Epithelial cell of prostate (primary cell): ENCODE measurements at regions not wholly inside any gene's neighbourhood (a gene's known extent, or its start where the extent isn't known, plus 50 kb on each side); places are given as distances from the start of the nearest gene placed in this dataset.
A peak's percentile ranks its signal among the peaks of the same experiment; 100 is the strongest.
"Not testable (repeated sequence)": the region's sequence is repeated elsewhere in the genome, so short reads cannot be mapped to it uniquely, and the experiment has no call there.

Experiments used
- DNase-seq: peaks from one replicate; pipeline ENCODE4 v3.0.0-alpha.2; 2011; ENCODE audit warnings: low read depth, low spot score
- H3K27ac ChIP-seq: fragments of 450-650 bp; 2 replicates; pipeline ENCODE4 v1.5.1; 2017; ENCODE audit warnings: mild to moderate bottlenecking

DNA sequence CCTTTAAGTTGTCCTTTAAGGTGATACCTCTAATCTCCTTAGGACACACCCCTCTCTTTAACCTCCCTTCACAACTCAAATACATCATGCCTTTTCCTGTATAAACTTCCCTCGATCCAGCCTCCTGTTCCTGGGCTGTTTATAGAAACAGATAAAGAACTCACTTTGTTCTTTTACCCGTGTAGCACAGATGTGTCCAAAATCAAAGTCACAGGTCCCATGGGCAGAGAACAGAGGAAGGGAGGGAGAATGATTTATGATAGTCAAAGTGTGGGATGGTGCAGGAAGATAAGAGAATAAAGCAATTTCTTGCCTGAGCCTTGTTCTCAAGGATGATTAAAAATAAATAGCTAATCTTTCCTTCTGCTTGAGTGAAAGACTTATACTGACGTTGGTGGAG, 50.3 kb upstream of the CABCOCO1 start:
- H3K27ac ChIP-seq: no peak overlapping the region
- DNase-seq: no peak

DNA sequence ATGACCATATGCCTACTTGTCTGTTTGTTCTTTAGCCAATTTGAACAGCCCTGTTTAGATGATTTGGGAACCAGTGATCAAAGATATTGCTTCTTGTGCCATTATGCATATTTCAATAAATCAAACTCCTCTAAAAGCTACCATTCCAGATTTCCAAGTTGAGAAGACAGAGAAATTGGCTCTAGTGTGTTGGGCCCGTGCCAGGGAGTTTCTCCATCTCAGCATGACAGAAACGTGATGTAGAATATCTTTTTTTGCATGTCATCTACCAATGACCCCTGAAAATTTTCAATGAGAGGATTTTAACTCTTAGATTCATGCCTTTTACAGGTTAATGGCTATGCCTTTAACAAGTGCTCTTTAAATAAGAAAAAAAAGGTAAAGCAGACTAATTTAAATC, 50.7 kb upstream of the CABCOCO1 start:
- no peak overlapping the region for H3K27ac ChIP-seq
- DNase-seq: no peak

GRCh38 chr10:61609701-61610100, 53.0 kb upstream of the CABCOCO1 start:
- no peak for DNase-seq

GRCh38 chr10:61608255-61609033, 54.3 kb upstream of the CABCOCO1 start:
- no peak overlapping the region for H3K27ac ChIP-seq
- DNase-seq: no peak

More at GRCh38 chr10:61609701-61610100, 53.0 kb upstream of the CABCOCO1 start:
- H3K27ac ChIP-seq: no peak overlapping the region

DNA sequence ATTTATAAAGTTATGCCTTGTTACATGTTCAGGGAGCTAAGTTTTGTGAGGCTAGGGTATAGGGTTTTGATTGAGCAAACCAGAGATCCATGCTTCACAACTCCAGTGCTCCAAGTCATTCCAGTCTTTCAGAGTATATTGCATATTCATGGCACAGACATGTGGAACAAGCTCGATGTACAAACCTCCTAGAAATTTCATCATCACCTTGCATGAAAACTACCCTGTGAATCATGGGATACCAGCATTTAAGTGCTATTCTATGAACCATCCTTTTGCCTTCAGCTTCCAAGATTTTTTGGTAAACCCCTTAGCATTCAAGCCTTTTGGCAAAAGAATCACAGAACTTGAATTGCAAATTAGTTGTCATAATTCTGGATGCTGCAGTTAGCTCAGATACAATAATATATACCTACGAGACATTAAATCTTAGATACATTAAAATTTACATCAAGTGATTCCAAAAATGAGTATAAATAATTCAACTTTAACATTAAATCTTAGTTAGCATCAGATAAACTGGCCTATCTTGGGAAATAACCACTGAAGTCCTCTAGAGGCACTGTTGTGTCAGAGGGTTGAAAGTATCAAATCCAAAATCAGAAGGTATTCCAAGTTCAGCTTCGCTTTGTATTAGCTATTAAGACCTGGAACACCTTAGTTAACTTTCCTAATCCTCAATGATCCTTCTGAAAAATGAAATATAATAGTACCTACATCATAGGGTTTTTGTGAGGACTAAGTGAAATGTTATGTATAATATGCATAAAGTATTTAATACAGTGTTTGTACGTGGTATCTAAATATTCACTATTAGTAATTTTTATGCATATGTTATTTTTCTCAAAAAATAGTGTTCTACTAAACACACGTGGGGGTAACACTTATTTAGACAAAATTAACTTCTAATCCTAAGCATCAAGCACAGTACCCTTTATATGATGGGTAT, 55.5 kb upstream of the CABCOCO1 start:
- no peak overlapping the region for H3K27ac ChIP-seq
- no peak for DNase-seq

GRCh38 chr10:61605221-61605620, 57.5 kb upstream of the CABCOCO1 start:
- no peak for DNase-seq
- no peak overlapping the region for H3K27ac ChIP-seq

DNA sequence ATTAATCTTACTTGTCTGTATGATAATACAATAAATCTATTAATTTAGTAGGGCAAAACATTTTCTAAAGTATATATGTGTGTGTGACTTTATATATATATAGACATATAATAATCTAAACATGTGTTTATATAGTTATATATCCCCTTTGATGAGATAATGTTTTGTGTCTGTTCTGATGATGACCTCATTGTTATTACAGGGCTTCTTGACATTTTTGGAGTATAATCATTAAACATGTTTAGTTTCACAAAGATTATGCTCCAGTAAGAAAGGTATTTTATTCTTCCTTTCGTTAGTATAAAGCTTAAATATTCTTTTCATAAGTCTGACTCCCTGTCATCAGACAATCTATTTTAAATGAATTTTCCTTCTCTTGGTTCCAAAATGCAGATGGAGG, 62.3 kb upstream of the CABCOCO1 start:
- no peak for DNase-seq
- no peak overlapping the region for H3K27ac ChIP-seq

- no peak for DNase-seq
- H3K27ac ChIP-seq: no peak overlapping the region
Observed at GRCh38 chr10:61594430-61594829, 68.3 kb upstream of the CABCOCO1 start.

DNA sequence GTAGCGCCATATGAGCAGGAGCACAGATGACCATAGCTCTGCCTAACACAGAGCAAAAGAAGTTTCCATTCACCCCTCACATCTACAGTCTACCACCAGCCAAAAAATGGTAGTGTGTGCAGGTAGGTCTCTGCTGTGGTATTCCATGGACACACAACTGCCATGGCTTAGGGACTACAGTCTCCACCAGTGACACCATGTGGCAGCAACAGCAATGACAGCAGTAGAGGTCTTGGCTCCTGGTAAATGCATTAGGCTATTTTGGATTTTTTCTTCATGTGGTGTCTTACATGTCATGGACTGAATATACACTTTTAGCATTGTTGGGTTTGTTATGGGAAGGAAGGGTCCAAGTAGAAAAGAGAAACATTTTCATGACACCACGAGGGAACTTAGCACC, 70.1 kb upstream of the CABCOCO1 start:
- no peak for DNase-seq
- no peak overlapping the region for H3K27ac ChIP-seq

DNA sequence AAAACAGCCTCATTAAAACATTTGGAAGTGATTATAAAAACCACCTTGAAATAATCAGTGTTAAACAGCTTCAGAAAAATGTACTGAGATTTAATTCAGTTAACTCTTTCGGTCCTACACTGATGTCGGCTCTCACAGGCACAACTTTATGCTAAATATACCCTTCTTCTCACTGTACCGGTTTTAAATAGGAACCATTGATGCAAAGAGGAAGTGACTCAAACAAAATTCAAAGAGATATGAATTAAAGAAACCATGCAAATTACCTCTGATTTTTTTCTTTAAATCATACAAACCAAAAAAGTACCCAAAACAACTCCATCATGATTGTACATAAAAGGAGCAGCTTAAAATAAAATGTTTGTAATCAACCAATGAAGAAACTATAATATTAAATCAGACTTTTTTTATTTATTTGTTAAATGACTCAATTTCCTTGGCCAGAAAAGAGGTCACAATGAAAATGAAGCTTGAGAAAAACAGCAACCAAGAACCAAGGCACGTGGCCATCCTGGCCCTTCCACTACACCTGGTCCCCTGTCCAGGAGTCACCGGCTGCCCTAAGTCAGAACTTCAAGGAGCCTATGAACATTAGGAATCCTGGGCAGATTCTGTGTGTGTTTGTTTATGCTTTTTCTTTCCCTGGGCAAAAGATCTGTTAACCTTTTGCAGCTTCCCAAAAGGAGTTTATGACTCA, 73.0 kb upstream of the CABCOCO1 start:
- DNase-seq: no peak

DNA sequence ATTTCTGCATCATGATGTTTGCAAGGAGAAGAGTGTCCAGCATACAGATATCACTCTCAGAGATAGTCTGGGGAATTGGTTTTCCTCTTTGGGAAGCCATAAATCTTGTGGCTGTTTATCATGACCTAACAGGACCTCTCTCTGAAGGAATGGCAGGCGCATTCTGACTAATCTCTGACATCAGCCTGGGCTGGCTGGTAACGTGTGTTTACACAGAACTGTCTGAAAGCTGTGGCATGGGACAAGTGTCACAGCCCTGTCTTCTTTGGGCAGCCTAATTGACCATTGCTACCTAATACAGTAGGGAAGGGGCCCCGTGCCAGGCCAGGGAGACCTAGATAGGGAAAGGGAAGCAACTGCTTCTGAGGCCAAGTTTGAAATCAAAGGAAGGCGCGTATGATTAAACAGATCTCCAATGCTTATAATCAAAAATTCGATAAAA, 73.9 kb upstream of the CABCOCO1 start:
- no peak overlapping the region for H3K27ac ChIP-seq
- DNase-seq: no peak

More for the DNA sequence above, 73.0 kb upstream of the CABCOCO1 start:
- H3K27ac ChIP-seq: no peak overlapping the region

- no peak overlapping the region for H3K27ac ChIP-seq
- DNase-seq: no peak
Observed at GRCh38 chr10:61586829-61587228, 75.9 kb upstream of the CABCOCO1 start.

DNA sequence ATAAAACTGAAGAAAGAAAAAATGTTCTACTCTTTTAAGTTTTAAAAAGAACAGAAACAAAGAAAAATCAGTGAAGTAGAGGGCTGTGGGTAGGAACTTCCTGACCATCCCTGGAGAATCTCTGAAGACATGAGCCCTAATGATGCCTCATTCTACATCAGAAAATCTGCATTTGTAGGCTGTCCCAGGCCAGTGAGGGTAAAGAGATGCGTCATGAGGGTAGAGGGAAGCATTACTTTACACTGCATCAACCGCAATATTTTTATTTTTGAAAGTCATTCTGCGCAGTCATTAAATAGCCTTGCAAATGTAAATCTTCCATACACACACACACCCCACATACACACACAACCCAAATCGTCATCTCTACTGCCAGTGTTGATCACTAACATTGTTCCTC, 82.1 kb upstream of the CABCOCO1 start:
- no peak overlapping the region for H3K27ac ChIP-seq

GRCh38 chr10:61570204-61570603, 92.5 kb upstream of the CABCOCO1 start:
- not testable (repeated sequence) for H3K27ac ChIP-seq, DNase-seq

More for the DNA sequence above, 82.1 kb upstream of the CABCOCO1 start:
- DNase-seq: no peak

GRCh38 chr10:61567729-61568128, 95.0 kb upstream of the CABCOCO1 start:
- H3K27ac ChIP-seq: no peak overlapping the region
- no peak for DNase-seq

DNA sequence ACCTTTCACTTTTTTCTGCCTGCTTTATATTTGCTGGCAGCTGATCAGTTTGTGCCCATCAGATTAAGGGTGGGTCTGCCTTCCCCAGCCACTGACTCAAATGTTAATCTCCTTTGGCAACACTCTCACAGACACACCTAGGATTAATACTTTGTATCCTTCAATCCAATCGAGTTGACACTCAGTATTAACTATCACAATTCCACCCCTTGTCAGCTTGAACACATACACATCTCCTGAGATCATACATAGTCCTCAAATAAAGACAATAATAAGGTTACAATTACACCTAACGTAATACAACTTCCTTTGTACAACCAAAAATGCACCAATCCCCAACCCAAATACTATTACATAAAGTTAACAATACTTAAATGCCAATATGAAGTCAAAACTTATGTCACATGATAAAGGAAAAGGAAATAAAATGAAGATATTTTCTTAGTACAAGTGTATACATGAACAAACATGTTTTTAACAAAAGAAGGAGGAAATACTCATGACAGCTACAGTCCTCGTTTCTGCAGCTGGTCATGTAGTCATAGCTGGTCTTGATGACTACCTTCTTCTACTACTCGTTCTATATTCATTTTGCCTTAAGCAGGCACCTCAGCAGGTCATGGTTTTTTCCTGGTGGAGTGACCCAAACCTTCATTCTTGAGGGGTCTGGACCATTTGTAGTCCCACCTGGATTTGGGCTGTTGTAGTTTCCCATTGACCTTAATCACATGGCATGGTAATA, 96.7 kb upstream of the CABCOCO1 start:
- H3K27ac ChIP-seq: peak overlapping the region; percentile 80

GRCh38 chr10:61564444-61564843, 98.3 kb upstream of the CABCOCO1 start:
- H3K27ac ChIP-seq: no peak overlapping the region

More for the DNA sequence above, 96.7 kb upstream of the CABCOCO1 start:
- peak; percentile 84 for DNase-seq

GRCh38 chr10:61559615-61560014, 103.1 kb upstream of the CABCOCO1 start:
- DNase-seq: no peak
- H3K27ac ChIP-seq: no peak overlapping the region

More at GRCh38 chr10:61564444-61564843, 98.3 kb upstream of the CABCOCO1 start:
- DNase-seq: no peak

GRCh38 chr10:61558188-61558587, 104.5 kb upstream of the CABCOCO1 start:
- no peak for DNase-seq
- H3K27ac ChIP-seq: no peak overlapping the region

GRCh38 chr10:61554925-61555324, 101.7 kb upstream of the TMEM26 start:
- no peak for DNase-seq
- H3K27ac ChIP-seq: no peak overlapping the region
